ENCODE measurements at regions not wholly inside any gene's neighbourhood (a gene's known extent, or its start where the extent isn't known, plus 50 kb on each side); places are given as distances from the start of the nearest gene placed in this dataset.

- no peak overlapping the region for H3K27ac ChIP-seq
- no peak for TF ChIP-seq CTCF (IDR thresholded peaks at IDR 0.05)
- no peak for TF ChIP-seq ZFX (IDR thresholded peaks at IDR 0.05; ENCODE audit: borderline replicate concordance)
Measured at GRCh38 chr4:136307765-136308164, 1224.5 kb downstream of the PCDH18 start.

GRCh38 chr4:136306361-136306760 is 1225.9 kb downstream of the PCDH18 start:
- no peak overlapping the region for H3K27ac ChIP-seq
- TF ChIP-seq CTCF (IDR thresholded peaks at IDR 0.05) (no peak), ZFX (IDR thresholded peaks at IDR 0.05; ENCODE audit: borderline replicate concordance) (no peak)

GRCh38 chr4:136302566-136302965 is 1229.7 kb downstream of the PCDH18 start:
- TF ChIP-seq ZFX (IDR thresholded peaks at IDR 0.05; ENCODE audit: borderline replicate concordance), result no peak
- no peak for TF ChIP-seq CTCF (IDR thresholded peaks at IDR 0.05)

GRCh38 chr4:136301749-136302495 is 1230.4 kb downstream of the PCDH18 start:
- TF ChIP-seq CTCF (IDR thresholded peaks at IDR 0.05), result no peak
- TF ChIP-seq ZFX (IDR thresholded peaks at IDR 0.05; ENCODE audit: borderline replicate concordance), result no peak
- H3K27ac ChIP-seq, result no peak overlapping the region

More at GRCh38 chr4:136302566-136302965, 1229.7 kb downstream of the PCDH18 start:
- H3K27ac ChIP-seq, result no peak overlapping the region

- H3K27ac ChIP-seq, result no peak overlapping the region
- no peak for TF ChIP-seq CTCF (IDR thresholded peaks at IDR 0.05)
- no peak for TF ChIP-seq ZFX (IDR thresholded peaks at IDR 0.05; ENCODE audit: borderline replicate concordance)
Measured at GRCh38 chr4:136283977-136284376, 1248.3 kb downstream of the PCDH18 start.

GRCh38 chr4:136281889-136282288 is 1250.4 kb downstream of the PCDH18 start:
- H3K27ac ChIP-seq, result no peak overlapping the region
- TF ChIP-seq CTCF (IDR thresholded peaks at IDR 0.05) (no peak), ZFX (IDR thresholded peaks at IDR 0.05; ENCODE audit: borderline replicate concordance) (no peak)

GRCh38 chr4:136281307-136281706 is 1251.0 kb downstream of the PCDH18 start:
- TF ChIP-seq CTCF (IDR thresholded peaks at IDR 0.05), result no peak
- TF ChIP-seq ZFX (IDR thresholded peaks at IDR 0.05; ENCODE audit: borderline replicate concordance), result no peak
- no peak overlapping the region for H3K27ac ChIP-seq
